H9 (cell line): ENCODE measurements at regions not wholly inside any gene's neighbourhood (a gene's known extent, or its start where the extent isn't known, plus 50 kb on each side); places are given as distances from the start of the nearest gene placed in this dataset.

ENCODE experiments used
- DNase-seq: peaks from one replicate; pipeline ENCODE4 v3.0.0-alpha.2; 2017
- H2AFZ ChIP-seq: one replicate; pipeline ENCODE4 v1.6.1; 2013; ENCODE audit warnings: mild to moderate bottlenecking, low read length, control low read depth, moderate library complexity
- H2AK5ac ChIP-seq: 2 replicates; pipeline ENCODE4 v1.6.1; 2013; ENCODE audit warnings: low read length, control low read depth, mixed read lengths; ENCODE audit not compliant: insufficient read length
- H2BK120ac ChIP-seq: one replicate; pipeline ENCODE4 v1.6.1; 2013; ENCODE audit warnings: low read depth, mild to moderate bottlenecking, low read length, control low read depth, inconsistent platforms; ENCODE audit not compliant: poor library complexity, severe bottlenecking
- H2BK12ac ChIP-seq: 2 replicates; pipeline ENCODE4 v1.6.1; 2013; ENCODE audit warnings: low read length, control low read depth, mixed read lengths, low read depth; ENCODE audit not compliant: insufficient read length
- H2BK15ac ChIP-seq: 2 replicates; pipeline ENCODE4 v1.6.1; 2013; ENCODE audit warnings: low read depth, low read length, control low read depth
- H2BK20ac ChIP-seq: one replicate; pipeline ENCODE4 v1.6.1; 2013; ENCODE audit warnings: low read depth, mild to moderate bottlenecking, low read length, control low read depth, inconsistent platforms; ENCODE audit not compliant: poor library complexity, severe bottlenecking
- H2BK5ac ChIP-seq: 2 replicates; pipeline ENCODE4 v1.6.1; 2013; ENCODE audit warnings: low read length, control low read depth, mixed read lengths; ENCODE audit not compliant: insufficient read length
- H3K14ac ChIP-seq: 2 replicates; pipeline ENCODE4 v1.6.1; 2013; ENCODE audit warnings: low read length, control low read depth; ENCODE audit not compliant: insufficient read depth
- H3K18ac ChIP-seq: 2 replicates; pipeline ENCODE4 v1.6.1; 2013; ENCODE audit warnings: low read depth, mild to moderate bottlenecking, mixed read lengths, low read length, control low read depth; ENCODE audit not compliant: insufficient read length
- H3K23ac ChIP-seq: 2 replicates; pipeline ENCODE4 v1.6.1; 2013; ENCODE audit warnings: low read length, control low read depth, mixed read lengths, low read depth; ENCODE audit not compliant: insufficient read length
- H3K23me2 ChIP-seq: 2 replicates; pipeline ENCODE4 v1.6.1; 2013; ENCODE audit warnings: low read depth, mild to moderate bottlenecking, mixed read lengths, low read length, control low read depth; ENCODE audit not compliant: insufficient read length, poor library complexity, severe bottlenecking
- H3K27ac ChIP-seq: 2 replicates; pipeline ENCODE4 v1.5.1; 2013; ENCODE audit warnings: low read length, control low read depth, mixed read lengths, low read depth; ENCODE audit not compliant: insufficient read length
- H3K27me3 ChIP-seq: 2 replicates; pipeline ENCODE4 v1.6.1; 2013; ENCODE audit warnings: low read length, control low read depth, inconsistent platforms; ENCODE audit not compliant: insufficient read depth
- H3K4ac ChIP-seq: 2 replicates; pipeline ENCODE4 v1.6.1; 2013; ENCODE audit warnings: low read depth, mild to moderate bottlenecking, control low read depth, inconsistent platforms, low read length, moderate library complexity
- H3K4me1 ChIP-seq: 2 replicates; pipeline ENCODE4 v1.6.1; 2013; ENCODE audit warnings: low read length, control low read depth, inconsistent platforms; ENCODE audit not compliant: insufficient read depth
- H3K4me2 ChIP-seq: 2 replicates; pipeline ENCODE4 v1.6.1; 2013; ENCODE audit warnings: low read length, control low read depth, mixed read lengths; ENCODE audit not compliant: insufficient read length, insufficient read depth
- H3K56ac ChIP-seq: 2 replicates; pipeline ENCODE4 v1.6.1; 2013; ENCODE audit warnings: low read depth, mild to moderate bottlenecking, mixed read lengths, low read length, control low read depth; ENCODE audit not compliant: insufficient read length
- H3K79me1 ChIP-seq: 2 replicates; pipeline ENCODE4 v1.6.1; 2013; ENCODE audit warnings: low read depth, mild to moderate bottlenecking, moderate library complexity, low read length, control low read depth, inconsistent platforms; ENCODE audit not compliant: insufficient read depth, poor library complexity, severe bottlenecking
- H3K79me2 ChIP-seq: 2 replicates; pipeline ENCODE4 v1.6.1; 2013; ENCODE audit warnings: low read length, control low read depth, inconsistent platforms; ENCODE audit not compliant: insufficient read depth
- H3K9ac ChIP-seq: 2 replicates; pipeline ENCODE4 v1.6.1; 2013; ENCODE audit warnings: low read length, control low read depth, mixed read lengths; ENCODE audit not compliant: insufficient read length; ENCODE audit errors: extremely low read depth
- H3K9me3 ChIP-seq: one replicate; pipeline ENCODE4 v1.6.1; 2013; ENCODE audit warnings: low read depth, low read length, inconsistent platforms; ENCODE audit not compliant: control insufficient read depth
- H3T11ph ChIP-seq: one replicate; pipeline ENCODE4 v1.6.1; 2013; ENCODE audit warnings: mild to moderate bottlenecking, low read length, control low read depth, inconsistent platforms
- H4K20me1 ChIP-seq: one replicate; pipeline ENCODE4 v1.6.1; 2013; ENCODE audit not compliant: control insufficient read depth, insufficient read length, insufficient read depth
- H4K5ac ChIP-seq: 2 replicates; pipeline ENCODE4 v1.6.1; 2013; ENCODE audit warnings: low read depth, mild to moderate bottlenecking, mixed read lengths, low read length, control low read depth; ENCODE audit not compliant: insufficient read length
- H4K8ac ChIP-seq: replicated peaks from 2 replicates; pipeline ENCODE4 v1.6.1; 2013; ENCODE audit warnings: low read length, control low read depth, mixed read lengths, low read depth; ENCODE audit not compliant: insufficient read length
- H4K91ac ChIP-seq: 2 replicates; pipeline ENCODE4 v1.6.1; 2013; ENCODE audit warnings: low read depth, mild to moderate bottlenecking, moderate library complexity, mixed read lengths, low read length, control low read depth; ENCODE audit not compliant: insufficient read length
- H3K27ac Mint-ChIP-seq, 3 experiments: 2 replicates in 2 of 3; 3 replicates in 1 of 3; pipeline ENCODE4 v1.8.0; 2020 to 2021; ENCODE audit warnings: mixed read lengths in 3 of 3, mild to moderate bottlenecking in 1 of 3, moderate library complexity in 1 of 3
- H3K27me3 Mint-ChIP-seq: 2 replicates; pipeline ENCODE4 v1.8.0; 2021; ENCODE audit warnings: low read depth, mild to moderate bottlenecking, moderate library complexity, mixed read lengths
- H3K36me3 Mint-ChIP-seq, 3 experiments: 2 replicates in 2 of 3; 3 replicates in 1 of 3; pipeline ENCODE4 v1.8.0; 2020 to 2021; ENCODE audit warnings: low read depth in 3 of 3, mixed read lengths in 3 of 3; ENCODE audit not compliant: insufficient read depth in 1 of 3
- H3K4me1 Mint-ChIP-seq, 2 experiments: 2 replicates each; pipeline ENCODE4 v1.8.0; 2020; ENCODE audit warnings: mixed read lengths in 2 of 2
- H3K4me3 Mint-ChIP-seq, 2 experiments: 2 replicates in 1 of 2; 3 replicates in 1 of 2; pipeline ENCODE4 v1.8.0; 2020 to 2021; ENCODE audit warnings: mild to moderate bottlenecking in 2 of 2, mixed read lengths in 2 of 2, moderate library complexity in 1 of 2
- H3K9me3 Mint-ChIP-seq, 2 experiments: 2 replicates in 1 of 2; 3 replicates in 1 of 2; pipeline ENCODE4 v1.8.0; 2020; ENCODE audit warnings: mild to moderate bottlenecking in 2 of 2, mixed read lengths in 2 of 2, moderate library complexity in 1 of 2
- CTCF ChIP-seq: fragments of 200-600 bp; sonication (generic); conservative IDR thresholded peaks from 3 replicates; pipeline ENCODE4 v1.8.0; 2021; ENCODE audit warnings: antibody characterized with exemption, mild to moderate bottlenecking
- WGBS: extraction: QIAGEN DNeasy Blood & Tissue Kit; methylation state at CpG from one replicate; pipeline ENCODE4 v1.1.7; 2013; ENCODE audit warnings: missing lambda C conversion rate, low lambda C conversion rate, mixed read lengths; ENCODE audit not compliant: insufficient read length; ENCODE audit errors: extremely low coverage; 5-methylcytosine and 5-hydroxymethylcytosine counted together

GRCh38 chr4:108535757-108536156, 84.6 kb upstream of the RPL34 start:
- H3K9ac ChIP-seq, result no peak overlapping the region
- H3K4ac ChIP-seq, result no peak overlapping the region
- H3K14ac ChIP-seq, result no peak overlapping the region
- H3K4me1 ChIP-seq, result no peaks in the 10 kb centered on the region
- H3K23me2 ChIP-seq, result no peaks in the 10 kb centered on the region
- no peak overlapping the region for H2AFZ ChIP-seq
- no peak overlapping the region for H3K4me2 ChIP-seq
- no peak overlapping the region for H4K8ac ChIP-seq
- H3T11ph ChIP-seq, result no peak overlapping the region
- no peak overlapping the region for H2BK120ac ChIP-seq
- no peak overlapping the region for H2AK5ac ChIP-seq
- H4K91ac ChIP-seq, result no peak overlapping the region
- no peaks in the 10 kb centered on the region for H3K79me1 ChIP-seq
- Mint-ChIP-seq H3K36me3 (no peaks in the 10 kb centered on the region), H3K27ac (no peak overlapping the region), H3K4me1 (no peaks in the 10 kb centered on the region), H3K9me3 (no peaks in the 10 kb centered on the region), H3K27me3 (peaks cover 2% of the 10 kb centered on the region; the same call in 1 of the 2 replicates), H3K4me3 (no peak overlapping the region)
- no peak overlapping the region for H3K23ac ChIP-seq
- DNase-seq, result no peak
- H3K9me3 ChIP-seq, result no peaks in the 10 kb centered on the region
- H2BK12ac ChIP-seq, result no peak overlapping the region
- no peak overlapping the region for H2BK5ac ChIP-seq
- WGBS, result no CpG with 5 or more reads among the region's 3 CpGs
- H2BK15ac ChIP-seq, result no peak overlapping the region
- H3K18ac ChIP-seq, result no peak overlapping the region
- no peak overlapping the region for H2BK20ac ChIP-seq
- no peak overlapping the region for H3K27ac ChIP-seq
- TF ChIP-seq CTCF, result no peak
- no peaks in the 10 kb centered on the region for H3K79me2 ChIP-seq
- H4K20me1 ChIP-seq, result no peaks in the 10 kb centered on the region
- no peaks in the 10 kb centered on the region for H3K27me3 ChIP-seq
- H3K56ac ChIP-seq, result no peak overlapping the region
- H4K5ac ChIP-seq, result no peak overlapping the region
